ENCODE measurements at regions not wholly inside any gene's neighbourhood (a gene's known extent, or its start where the extent isn't known, plus 50 kb on each side); places are given as distances from the start of the nearest gene placed in this dataset.
"Not testable (repeated sequence)": the region's sequence is repeated elsewhere in the genome, so short reads cannot be mapped to it uniquely, and the experiment has no call there.

DNA sequence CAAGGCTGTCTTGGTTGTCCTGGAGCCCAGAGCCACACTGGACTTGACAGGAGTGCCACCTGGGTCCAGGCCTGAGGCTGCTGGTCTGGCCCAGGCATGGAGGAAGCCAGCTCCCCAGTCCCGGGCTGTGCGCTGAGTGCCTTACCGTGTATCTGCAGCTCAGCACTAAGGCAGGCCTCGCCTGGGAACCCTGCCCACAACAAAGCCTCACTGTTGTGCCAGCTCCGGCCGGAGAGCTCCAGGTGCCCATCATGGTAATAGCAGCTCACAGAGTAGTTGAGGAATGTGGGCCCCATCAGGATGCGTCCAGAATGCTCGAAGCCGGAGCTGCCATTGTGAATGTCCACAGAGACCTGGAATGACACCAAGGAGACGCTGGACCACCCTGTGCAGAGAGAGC, 72.2 kb downstream of the RMI2 start:
- Histone ChIP-seq H3K27me3 (replicated peaks; ENCODE audit: insufficient read depth) (no peaks in the 10 kb centered on the region), H3K4me1 (ENCODE audit: control insufficient read depth in 1 of 2, low read depth in 2 of 2) (no peaks in the 10 kb centered on the region), H3K4me3 (no peak overlapping the region), H3K36me3 (no peaks in the 10 kb centered on the region), H3K9me3 (no peaks in the 10 kb centered on the region), H3K27ac (no peak overlapping the region)
- DNase-seq (ENCODE audit: low spot score), result no peak
- no peak for ATAC-seq (ENCODE audit: insufficient number of reproducible peaks, low FRiP score, low read depth)
- TF ChIP-seq, protein P1, sequence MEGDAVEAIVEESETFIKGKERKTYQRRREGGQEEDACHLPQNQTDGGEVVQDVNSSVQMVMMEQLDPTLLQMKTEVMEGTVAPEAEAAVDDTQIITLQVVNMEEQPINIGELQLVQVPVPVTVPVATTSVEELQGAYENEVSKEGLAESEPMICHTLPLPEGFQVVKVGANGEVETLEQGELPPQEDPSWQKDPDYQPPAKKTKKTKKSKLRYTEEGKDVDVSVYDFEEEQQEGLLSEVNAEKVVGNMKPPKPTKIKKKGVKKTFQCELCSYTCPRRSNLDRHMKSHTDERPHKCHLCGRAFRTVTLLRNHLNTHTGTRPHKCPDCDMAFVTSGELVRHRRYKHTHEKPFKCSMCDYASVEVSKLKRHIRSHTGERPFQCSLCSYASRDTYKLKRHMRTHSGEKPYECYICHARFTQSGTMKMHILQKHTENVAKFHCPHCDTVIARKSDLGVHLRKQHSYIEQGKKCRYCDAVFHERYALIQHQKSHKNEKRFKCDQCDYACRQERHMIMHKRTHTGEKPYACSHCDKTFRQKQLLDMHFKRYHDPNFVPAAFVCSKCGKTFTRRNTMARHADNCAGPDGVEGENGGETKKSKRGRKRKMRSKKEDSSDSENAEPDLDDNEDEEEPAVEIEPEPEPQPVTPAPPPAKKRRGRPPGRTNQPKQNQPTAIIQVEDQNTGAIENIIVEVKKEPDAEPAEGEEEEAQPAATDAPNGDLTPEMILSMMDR (IDR thresholded peaks at IDR 0.05), result no peak

DNA sequence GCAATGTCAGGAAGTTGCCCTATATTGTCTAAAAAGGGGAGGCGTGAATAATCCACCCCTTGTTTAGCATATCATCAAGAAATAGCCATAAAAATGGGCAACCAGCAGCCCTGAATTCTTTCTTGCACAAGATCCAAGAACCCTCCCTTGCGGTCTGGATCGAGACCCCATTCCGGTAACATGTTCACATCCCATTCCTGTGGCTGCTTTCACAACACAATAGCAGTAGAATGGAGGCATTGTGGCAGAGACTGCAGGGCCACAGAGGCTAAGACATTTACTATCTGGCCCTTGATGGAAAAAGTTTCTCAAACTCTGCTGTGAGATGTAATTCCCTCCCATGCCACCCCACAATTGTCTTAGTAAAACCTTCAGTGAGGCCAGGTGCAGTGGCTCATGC, 73.2 kb downstream of the RMI2 start:
- Histone ChIP-seq H3K9me3 (no peaks in the 10 kb centered on the region), H3K4me1 (ENCODE audit: control insufficient read depth in 1 of 2, low read depth in 2 of 2) (no peaks in the 10 kb centered on the region), H3K36me3 (no peaks in the 10 kb centered on the region), H3K27me3 (replicated peaks; ENCODE audit: insufficient read depth) (no peaks in the 10 kb centered on the region), H3K27ac (no peak overlapping the region), H3K4me3 (no peak overlapping the region)
- ATAC-seq (ENCODE audit: insufficient number of reproducible peaks, low FRiP score, low read depth), result no peak
- TF ChIP-seq, protein P1 (IDR thresholded peaks at IDR 0.05), result no peak
- DNase-seq (ENCODE audit: low spot score), result no peak

DNA sequence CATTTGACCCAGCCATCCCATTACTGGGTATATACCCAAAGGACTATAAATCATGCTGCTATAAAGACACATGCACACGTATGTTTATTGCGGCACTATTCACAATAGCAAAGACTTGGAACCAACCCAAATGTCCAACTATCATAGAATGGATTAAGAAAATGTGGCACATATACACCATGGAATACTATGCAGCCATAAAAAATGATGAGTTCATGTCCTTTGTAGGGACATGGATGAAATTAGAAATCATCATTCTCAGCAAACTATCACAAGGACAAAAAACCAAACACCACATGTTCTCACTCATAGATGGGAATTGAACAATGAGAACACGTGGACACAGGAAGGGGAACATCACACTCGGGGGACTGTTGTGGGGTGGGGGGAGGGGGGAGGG, 74.8 kb downstream of the RMI2 start:
- not testable (repeated sequence) for H3K4me1 ChIP-seq (ENCODE audit: control insufficient read depth in 1 of 2, low read depth in 2 of 2); H3K4me3 ChIP-seq; ATAC-seq (ENCODE audit: insufficient number of reproducible peaks, low FRiP score, low read depth); H3K27ac ChIP-seq; H3K9me3 ChIP-seq; H3K36me3 ChIP-seq; DNase-seq (ENCODE audit: low spot score); H3K27me3 ChIP-seq (replicated peaks; ENCODE audit: insufficient read depth)

DNA sequence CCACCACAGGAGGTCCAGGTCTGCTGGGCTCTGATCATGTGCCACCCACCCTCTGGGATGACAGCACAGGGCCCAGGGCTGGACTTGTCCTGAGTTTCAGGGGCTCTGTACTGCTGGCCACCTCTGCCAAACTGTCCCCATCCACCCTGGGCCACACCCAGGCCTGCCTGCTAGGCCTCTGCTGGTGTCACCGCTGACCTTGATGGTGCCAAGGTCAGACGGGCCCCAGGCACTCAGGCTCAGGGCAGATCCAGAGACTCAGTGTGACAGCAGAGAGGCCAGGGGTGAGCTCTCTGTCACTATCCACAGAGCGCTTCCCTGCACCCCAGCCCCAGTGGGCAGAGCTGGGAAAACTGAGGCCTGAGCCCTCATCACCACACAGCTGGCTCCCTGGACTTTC, 75.6 kb downstream of the RMI2 start:
- no peaks in the 10 kb centered on the region for H3K9me3 ChIP-seq
- no peaks in the 10 kb centered on the region for H3K4me1 ChIP-seq (ENCODE audit: control insufficient read depth in 1 of 2, low read depth in 2 of 2)
- H3K27me3 ChIP-seq (replicated peaks; ENCODE audit: insufficient read depth), result no peaks in the 10 kb centered on the region
- TF ChIP-seq, protein P1 (IDR thresholded peaks at IDR 0.05), result no peak
- no peak for ATAC-seq (ENCODE audit: insufficient number of reproducible peaks, low FRiP score, low read depth)
- no peak for DNase-seq (ENCODE audit: low spot score)
- H3K36me3 ChIP-seq, result no peaks in the 10 kb centered on the region
- no peak overlapping the region for H3K4me3 ChIP-seq
- H3K27ac ChIP-seq, result no peak overlapping the region

DNA sequence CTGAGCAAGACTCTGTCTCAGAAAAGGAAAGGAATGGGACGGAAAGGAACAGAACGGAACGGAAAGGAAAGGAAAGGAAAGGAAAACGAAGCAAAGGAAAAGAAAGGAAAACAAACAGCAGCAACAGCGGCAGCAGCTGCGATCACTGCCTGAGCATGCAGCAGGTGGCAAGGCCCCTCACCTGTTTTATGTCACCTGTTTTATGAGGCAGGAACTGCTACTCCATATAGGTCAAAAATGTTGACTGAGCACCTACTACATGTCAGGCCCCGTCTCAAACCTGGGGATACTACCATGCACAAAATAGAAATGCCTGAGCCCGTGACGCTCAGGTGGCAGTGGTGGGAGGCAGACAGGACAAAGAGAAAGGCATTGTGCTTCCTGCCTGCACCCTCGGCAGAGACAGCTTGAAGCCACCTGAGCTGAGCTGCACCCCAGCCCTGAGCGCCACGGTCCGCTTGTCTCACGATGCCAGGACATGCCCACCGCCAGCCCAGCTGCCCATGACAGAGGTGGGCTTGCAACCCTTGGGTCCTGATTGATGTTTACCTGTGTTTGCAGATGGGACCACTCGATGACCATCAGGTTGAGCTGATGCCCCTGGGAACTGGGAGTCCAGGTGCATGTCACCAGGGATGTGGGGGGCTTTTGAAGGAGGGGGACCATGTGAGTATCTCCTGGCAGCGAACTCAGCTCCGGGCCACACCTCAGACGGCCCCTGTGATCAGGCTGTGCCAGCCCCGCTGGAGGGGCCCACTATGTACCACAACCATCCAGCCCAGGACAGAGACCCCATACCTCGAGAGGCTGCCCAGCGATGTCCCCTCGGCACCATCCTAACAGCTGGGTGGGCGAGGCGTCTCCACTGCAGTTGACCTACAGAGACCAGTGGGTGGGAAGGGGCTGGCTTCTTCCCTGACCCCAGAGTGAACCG, 77.4 kb downstream of the RMI2 start:
- no peak for ATAC-seq (ENCODE audit: insufficient number of reproducible peaks, low FRiP score, low read depth)
- Histone ChIP-seq H3K4me3 (no peak overlapping the region), H3K4me1 (ENCODE audit: control insufficient read depth in 1 of 2, low read depth in 2 of 2) (no peaks in the 10 kb centered on the region)

More for the DNA sequence above, 77.4 kb downstream of the RMI2 start:
- Histone ChIP-seq H3K27me3 (replicated peaks; ENCODE audit: insufficient read depth) (no peaks in the 10 kb centered on the region), H3K36me3 (no peaks in the 10 kb centered on the region), H3K27ac (no peak overlapping the region), H3K9me3 (no peaks in the 10 kb centered on the region)
- TF ChIP-seq, protein P1 (IDR thresholded peaks at IDR 0.05), result no peak
- DNase-seq (ENCODE audit: low spot score), result no peak

All from thoracic aorta (tissue), 2 donors.